Adrenal gland (tissue), 9 donors: ENCODE measurements at regions not wholly inside any gene's neighbourhood (a gene's known extent, or its start where the extent isn't known, plus 50 kb on each side); places are given as distances from the start of the nearest gene placed in this dataset.
"Not testable (repeated sequence)": the region's sequence is repeated elsewhere in the genome, so short reads cannot be mapped to it uniquely, and the experiment has no call there.

Source experiments
- DNase-seq, 7 donors: peaks; one replicate each; pipeline ENCODE4 v3.0.0-alpha.2; 2019 to 2020
- H3K27ac ChIP-seq, 5 donors: fragments of 200-600 bp; sonication (generic) in 4 of 5; 1 replicate in 3 of 5; 2 replicates in 2 of 5; pipeline versions ENCODE4 v1.5.1 to v1.8.0; 2016 to 2020; ENCODE audit warnings: mild to moderate bottlenecking in 1 of 5
- H3K27me3 ChIP-seq: fragments of 200-600 bp; 2 replicates; pipeline ENCODE4 v1.8.0; 2021
- H3K36me3 ChIP-seq, 2 donors: fragments of 200-600 bp; replicated peaks in 1 of 2; 1 replicate in 1 of 2; 2 replicates in 1 of 2; pipeline versions ENCODE4 v1.5.1 to v1.8.0; 2018 to 2022
- H3K4me1 ChIP-seq, 2 donors: fragments of 200-600 bp; replicated peaks in 1 of 2; 1 replicate in 1 of 2; 2 replicates in 1 of 2; pipeline versions ENCODE4 v1.5.1 to v1.8.0; 2018 to 2021
- H3K4me3 ChIP-seq, 4 donors: fragments of 200-600 bp; sonication (generic) in 3 of 4; one replicate each; pipeline ENCODE4 v1.5.1; 2016 to 2018
- H3K9me3 ChIP-seq, 3 donors: fragments of 200-600 bp; sonication (generic) in 1 of 3; replicated peaks in 1 of 3; 1 replicate in 2 of 3; 2 replicates in 1 of 3; pipeline versions ENCODE4 v1.5.1 to v1.8.0; 2016 to 2021
- CTCF ChIP-seq, 6 experiments: fragments of 450-650 bp in 4 of 6; fragments of 200-600 bp in 2 of 6; sonication (generic) in 1 of 6; IDR thresholded peaks; 1 replicate in 5 of 6; 2 replicates in 1 of 6; pipeline versions ENCODE4 v1.5.1 to v1.8.0; 2016 to 2021; ENCODE audit warnings: antibody characterized with exemption in 6 of 6, mild to moderate bottlenecking in 2 of 6, moderate library complexity in 1 of 6
- POLR2A ChIP-seq, 2 donors: fragments of 450-650 bp; IDR thresholded peaks; one replicate each; pipeline ENCODE4 v1.6.1; 2017; ENCODE audit warnings: antibody characterized with exemption in 2 of 2, mild to moderate bottlenecking in 2 of 2, moderate library complexity in 1 of 2
- WGBS, 4 donors: extraction: QIAGEN DNeasy Blood & Tissue Kit in 2 of 4; methylation state at CpG; one replicate each; pipeline versions ENCODE4 v1.1.5 to v1.1.7; 2013 to 2017; 5-methylcytosine and 5-hydroxymethylcytosine counted together
- intact Hi-C, 2 donors: fragments of 100-400 bp; cut with DNase I; formaldehyde crosslinking; loops; one replicate each; pipeline versions ENCODE4 v1.14.1 to v1.15.0; 2022 to 2023
- donor health status: healthy with polysubstance abuse.
- donor health status: Bipolar disorder and iron deficiency.
- donor health status: DM: yes; HTN: yes; CAD: no.
- donor health status: DM: no; HTN: no; CAD: no.
- donor health status: DM: no; HTN: no; CAD: no.

GRCh38 chr12:89826468-89826867, 117.8 kb upstream of the ATP2B1 start:
- no peak for TF ChIP-seq POLR2A (IDR thresholded peaks at IDR 0.05)
- TF ChIP-seq CTCF (IDR thresholded peaks at IDR 0.05): no peak
- no peaks in the 10 kb centered on the region for H3K27me3 ChIP-seq
- H3K4me3 ChIP-seq: no peak overlapping the region
- no peaks in the 10 kb centered on the region for H3K4me1 ChIP-seq
- H3K36me3 ChIP-seq: no peaks in the 10 kb centered on the region
- WGBS, 4 donors: 76 to 80% (median 78%) methylated on average over 2 of the region's 2 CpGs
- H3K27ac ChIP-seq: no peak overlapping the region
- no peaks in the 10 kb centered on the region for H3K9me3 ChIP-seq
- intact Hi-C loops: no loop called here
- DNase-seq: no peak

GRCh38 chr12:89825591-89826449, 117.2 kb upstream of the ATP2B1 start:
- no peak overlapping the region for H3K27ac ChIP-seq
- no peaks in the 10 kb centered on the region for H3K4me1 ChIP-seq
- H3K4me3 ChIP-seq: no peak overlapping the region
- no peak for DNase-seq
- 64 to 77% (median 75%) methylated on average over 6 of the region's 6 CpGs for WGBS, 4 donors
- H3K9me3 ChIP-seq: no peaks in the 10 kb centered on the region
- TF ChIP-seq CTCF (IDR thresholded peaks at IDR 0.05) (no peak), POLR2A (IDR thresholded peaks at IDR 0.05) (no peak)
- intact Hi-C loops: no loop called here
- H3K27me3 ChIP-seq: no peaks in the 10 kb centered on the region
- H3K36me3 ChIP-seq: no peaks in the 10 kb centered on the region

- Histone ChIP-seq H3K27me3 (no peaks in the 10 kb centered on the region), H3K9me3 (no peaks in the 10 kb centered on the region), H3K4me1 (no peaks in the 10 kb centered on the region), H3K27ac (no peak overlapping the region), H3K4me3 (no peak overlapping the region), H3K36me3 (no peaks in the 10 kb centered on the region)
- TF ChIP-seq CTCF (IDR thresholded peaks at IDR 0.05) (no peak), POLR2A (IDR thresholded peaks at IDR 0.05) (no peak)
- WGBS, 4 donors: 77 to 91% (median 86%) methylated on average over 2 of the region's 2 CpGs
- DNase-seq: no peak
- intact Hi-C loops: no loop called here
Measured at GRCh38 chr12:89824822-89825221, 116.2 kb upstream of the ATP2B1 start.

- 93 to 98% (median 95%) methylated on average over 6 of the region's 6 CpGs for WGBS, 4 donors
- DNase-seq, H3K27ac ChIP-seq, H3K4me1 ChIP-seq, H3K9me3 ChIP-seq, H3K36me3 ChIP-seq, H3K27me3 ChIP-seq, intact Hi-C loops, H3K4me3 ChIP-seq: not testable (repeated sequence)
Measured at GRCh38 chr12:89822992-89823391, 114.4 kb upstream of the ATP2B1 start.

DNA sequence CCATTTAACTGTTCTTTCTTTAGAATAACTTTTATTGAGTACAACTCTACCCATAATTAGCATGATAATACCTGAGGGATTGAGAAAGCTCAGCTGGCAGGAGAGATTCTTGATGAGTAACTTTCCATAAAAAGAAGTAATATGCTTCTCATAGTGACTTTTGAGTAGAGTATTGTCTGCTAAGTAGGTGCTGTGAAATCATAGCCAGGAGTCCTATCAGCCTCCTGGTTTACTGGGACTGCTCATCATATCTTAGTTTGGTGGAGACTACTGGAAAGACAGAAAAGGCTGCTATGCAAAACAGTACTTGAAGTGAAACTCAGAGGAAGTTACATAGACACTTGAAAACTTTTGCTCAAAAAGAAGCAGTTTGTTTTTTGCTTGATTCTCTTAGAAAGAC, 113.3 kb upstream of the ATP2B1 start:
- Histone ChIP-seq H3K4me1 (no peaks in the 10 kb centered on the region), H3K27me3 (no peaks in the 10 kb centered on the region), H3K27ac (no peak overlapping the region), H3K9me3 (no peaks in the 10 kb centered on the region), H3K36me3 (no peaks in the 10 kb centered on the region), H3K4me3 (no peak overlapping the region)
- TF ChIP-seq POLR2A (IDR thresholded peaks at IDR 0.05): no peak
- no peak for TF ChIP-seq CTCF (IDR thresholded peaks at IDR 0.05)
- DNase-seq: no peak
- intact Hi-C loops: no loop called here
